Keratinocyte (primary cell): ENCODE measurements at regions not wholly inside any gene's neighbourhood (a gene's known extent, or its start where the extent isn't known, plus 50 kb on each side); places are given as distances from the start of the nearest gene placed in this dataset.
A peak's percentile ranks its signal among the peaks of the same experiment; 100 is the strongest.

Experiments
- DNase-seq: peaks from one replicate; pipeline ENCODE4 v3.0.0-alpha.2; 2011; ENCODE audit warnings: low read depth, missing footprints, low spot score
- FAIRE-seq: peaks from 2 replicates; lab custom pipeline; 2011; peaks lifted over from hg19 to GRCh38; lab: Jason Lieb, UNC
- H2AFZ ChIP-seq: 2 replicates; pipeline ENCODE4 v1.6.0; 2012; ENCODE audit warnings: low read length, control low read depth, inconsistent platforms; ENCODE audit not compliant: control insufficient read depth
- H3K27ac ChIP-seq: 2 replicates; pipeline ENCODE4 v1.5.1; 2011; ENCODE audit warnings: low read length; ENCODE audit not compliant: control insufficient read depth, insufficient read depth
- H3K27me3 ChIP-seq: 3 replicates; pipeline ENCODE4 v1.6.0; 2011; ENCODE audit warnings: low read length; ENCODE audit not compliant: control insufficient read depth, insufficient read depth; ENCODE audit errors: extremely low read depth
- H3K36me3 ChIP-seq, 2 experiments: 2 replicates in 1 of 2; 3 replicates in 1 of 2; pipeline ENCODE4 v1.5.1; 2011; ENCODE audit warnings: low read length in 2 of 2, mild to moderate bottlenecking in 1 of 2; ENCODE audit not compliant: control insufficient read depth in 2 of 2, insufficient read depth in 2 of 2; ENCODE audit errors: extremely low read depth in 1 of 2
- H3K4me1 ChIP-seq: 3 replicates; pipeline ENCODE4 v1.5.1; 2011; ENCODE audit warnings: low read length; ENCODE audit not compliant: control insufficient read depth, insufficient read depth; ENCODE audit errors: extremely low read depth
- H3K4me2 ChIP-seq: 3 replicates; pipeline ENCODE4 v1.6.0; 2011; ENCODE audit warnings: low read depth, low read length; ENCODE audit not compliant: control insufficient read depth, insufficient read depth; ENCODE audit errors: extremely low read depth
- H3K4me3 ChIP-seq, 3 experiments: fragments of 200-600 bp in 1 of 3; sonication (generic) in 1 of 3; 2 replicates in 2 of 3; 3 replicates in 1 of 3; pipeline ENCODE4 v1.5.1; 2011 to 2016; ENCODE audit warnings: low read length in 3 of 3, mild to moderate bottlenecking in 3 of 3, control low read depth in 2 of 3, inconsistent platforms in 1 of 3, low read depth in 1 of 3, mixed read lengths in 1 of 3, mixed run types in 1 of 3, moderate library complexity in 1 of 3; ENCODE audit not compliant: control insufficient read depth in 2 of 3, insufficient read depth in 2 of 3; ENCODE audit errors: extremely low read depth in 1 of 3
- H3K79me2 ChIP-seq: 2 replicates; pipeline ENCODE4 v1.6.0; 2012; ENCODE audit warnings: low read length; ENCODE audit not compliant: control insufficient read depth, insufficient read depth
- H3K9ac ChIP-seq: 3 replicates; pipeline ENCODE4 v1.6.0; 2011; ENCODE audit warnings: low read length; ENCODE audit not compliant: control insufficient read depth, insufficient read depth; ENCODE audit errors: extremely low read depth
- H3K9me1 ChIP-seq: 3 replicates; pipeline ENCODE4 v1.6.0; 2011; ENCODE audit warnings: low read length; ENCODE audit not compliant: control insufficient read depth, insufficient read depth; ENCODE audit errors: extremely low read depth
- H3K9me3 ChIP-seq: 2 replicates; pipeline ENCODE4 v1.5.1; 2012; ENCODE audit warnings: low read depth, low read length; ENCODE audit not compliant: control insufficient read depth
- H4K20me1 ChIP-seq: 3 replicates; pipeline ENCODE4 v1.6.0; 2011; ENCODE audit warnings: low read length; ENCODE audit not compliant: control insufficient read depth, insufficient read depth; ENCODE audit errors: extremely low read depth
- EZH2 ChIP-seq: IDR thresholded peaks from one replicate; pipeline ENCODE4 v1.6.1; 2012; ENCODE audit warnings: inconsistent platforms, mild to moderate bottlenecking, low read length, moderate library complexity
- dilution Hi-C: fragments of 300-500 bp; cut with MboI; formaldehyde crosslinking; loops from one replicate; pipeline ENCODE4 v1.7.0; 2020; ENCODE audit warnings: low sequenced_read_pairs; ENCODE audit not compliant: extremely low pct_ligation_motif_present
- TF ChIP-seq, protein P1 (sequence below), 3 experiments: IDR thresholded peaks in 1 of 3; conservative IDR thresholded peaks in 1 of 3; optimal IDR thresholded peaks in 1 of 3; 2 replicates in 2 of 3; 3 replicates in 1 of 3; pipeline versions ENCODE3 to v1.5.1; 2011; ENCODE audit warnings: low read length in 3 of 3, mild to moderate bottlenecking in 3 of 3, moderate library complexity in 2 of 3, control low read depth in 1 of 3, inconsistent platforms in 1 of 3; ENCODE audit not compliant: insufficient read depth in 2 of 3; ENCODE audit errors: extremely low read depth in 1 of 3

DNA sequence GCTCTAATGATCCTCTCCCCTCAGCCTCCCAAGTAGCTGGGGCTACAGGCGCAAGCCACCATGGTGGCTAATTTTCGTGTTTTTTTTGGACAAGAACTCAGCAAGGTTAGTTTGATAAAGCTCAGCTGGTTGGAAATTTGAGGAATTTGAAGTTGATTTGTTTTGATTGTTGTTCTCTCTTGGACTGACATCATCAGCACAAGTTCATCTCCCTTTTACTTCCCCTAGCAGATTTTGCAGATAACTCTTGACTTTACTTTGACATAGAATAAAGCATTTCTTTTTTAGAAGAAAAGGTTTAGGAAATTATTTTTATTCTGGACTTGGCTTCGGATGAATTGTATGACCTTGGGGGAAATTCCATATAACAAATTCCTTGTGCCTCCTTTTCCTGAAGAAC is 74.9 kb upstream of the DLX2 start:
- no peak for DNase-seq
- no peak overlapping the region for H2AFZ ChIP-seq
- peak overlapping the region; percentile 13 for H3K4me2 ChIP-seq
- TF ChIP-seq EZH2, result no peak
- TF ChIP-seq, protein P1, sequence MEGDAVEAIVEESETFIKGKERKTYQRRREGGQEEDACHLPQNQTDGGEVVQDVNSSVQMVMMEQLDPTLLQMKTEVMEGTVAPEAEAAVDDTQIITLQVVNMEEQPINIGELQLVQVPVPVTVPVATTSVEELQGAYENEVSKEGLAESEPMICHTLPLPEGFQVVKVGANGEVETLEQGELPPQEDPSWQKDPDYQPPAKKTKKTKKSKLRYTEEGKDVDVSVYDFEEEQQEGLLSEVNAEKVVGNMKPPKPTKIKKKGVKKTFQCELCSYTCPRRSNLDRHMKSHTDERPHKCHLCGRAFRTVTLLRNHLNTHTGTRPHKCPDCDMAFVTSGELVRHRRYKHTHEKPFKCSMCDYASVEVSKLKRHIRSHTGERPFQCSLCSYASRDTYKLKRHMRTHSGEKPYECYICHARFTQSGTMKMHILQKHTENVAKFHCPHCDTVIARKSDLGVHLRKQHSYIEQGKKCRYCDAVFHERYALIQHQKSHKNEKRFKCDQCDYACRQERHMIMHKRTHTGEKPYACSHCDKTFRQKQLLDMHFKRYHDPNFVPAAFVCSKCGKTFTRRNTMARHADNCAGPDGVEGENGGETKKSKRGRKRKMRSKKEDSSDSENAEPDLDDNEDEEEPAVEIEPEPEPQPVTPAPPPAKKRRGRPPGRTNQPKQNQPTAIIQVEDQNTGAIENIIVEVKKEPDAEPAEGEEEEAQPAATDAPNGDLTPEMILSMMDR (optimal IDR thresholded peaks at IDR 0.05 in 1 of 3, IDR thresholded peaks at IDR 0.05 in 1 of 3, conservative IDR thresholded peaks at IDR 0.05 in 1 of 3; ENCODE audit: extremely low read depth in 1 of 3, insufficient read depth in 2 of 3, low read length in 3 of 3), result no peak
- H3K9me3 ChIP-seq, result no peaks in the 10 kb centered on the region
- peaks cover 31% of the 10 kb centered on the region for H3K4me1 ChIP-seq
- no peak overlapping the region for H3K4me3 ChIP-seq
- no peaks in the 10 kb centered on the region for H3K36me3 ChIP-seq
- no peaks in the 10 kb centered on the region for H3K79me2 ChIP-seq
- no peaks in the 10 kb centered on the region for H3K9me1 ChIP-seq
- peaks cover 13% of the 10 kb centered on the region for H3K27me3 ChIP-seq
- H3K27ac ChIP-seq, result peak overlapping the region; percentile 88
- H4K20me1 ChIP-seq, result no peaks in the 10 kb centered on the region
- dilution Hi-C loops, result no loop called here
- H3K9ac ChIP-seq, result no peak overlapping the region
- no peak for FAIRE-seq

DNA sequence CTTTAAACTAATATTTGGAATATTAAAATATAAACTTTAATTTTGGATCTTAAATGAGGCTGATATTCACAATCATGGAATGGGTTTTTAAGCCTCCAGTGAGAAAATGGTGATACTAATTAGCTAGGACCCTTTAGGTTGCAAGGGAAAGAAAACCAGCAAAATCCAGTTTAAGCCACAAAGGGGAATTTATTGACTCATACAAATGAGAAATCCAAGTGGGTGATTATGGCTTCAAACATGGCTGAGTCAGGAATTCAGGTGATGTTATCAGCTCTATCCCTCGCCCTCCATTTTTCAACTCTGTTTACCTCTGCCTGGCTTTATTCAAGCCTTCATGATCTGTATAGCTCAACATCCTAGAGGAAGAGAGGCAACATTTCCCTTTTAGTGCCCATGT is 75.3 kb upstream of the DLX2 start:
- no peaks in the 10 kb centered on the region for H4K20me1 ChIP-seq
- peak overlapping the region; percentile 82 for H2AFZ ChIP-seq
- H3K4me3 ChIP-seq, result peak overlapping the region in 1 of 3 experiments; percentile 31
- peak overlapping the region; percentile 60 for H3K9ac ChIP-seq
- H3K27ac ChIP-seq, result peak overlapping the region; percentile 88
- peaks cover 13% of the 10 kb centered on the region for H3K27me3 ChIP-seq
- DNase-seq (no peak), FAIRE-seq (peak; percentile 92)
- dilution Hi-C loops, result no loop called here
- peaks cover 31% of the 10 kb centered on the region for H3K4me1 ChIP-seq
- TF ChIP-seq EZH2, result no peak
- TF ChIP-seq, protein P1 (optimal IDR thresholded peaks at IDR 0.05 in 1 of 3, IDR thresholded peaks at IDR 0.05 in 1 of 3, conservative IDR thresholded peaks at IDR 0.05 in 1 of 3; ENCODE audit: extremely low read depth in 1 of 3, insufficient read depth in 2 of 3, low read length in 3 of 3), result no peak
- H3K79me2 ChIP-seq, result no peaks in the 10 kb centered on the region
- no peaks in the 10 kb centered on the region for H3K9me3 ChIP-seq
- H3K4me2 ChIP-seq, result peak overlapping the region; percentile 68
- no peaks in the 10 kb centered on the region for H3K9me1 ChIP-seq
- no peaks in the 10 kb centered on the region for H3K36me3 ChIP-seq
